PC-3 (cell line): ENCODE measurements at regions not wholly inside any gene's neighbourhood (a gene's known extent, or its start where the extent isn't known, plus 50 kb on each side); places are given as distances from the start of the nearest gene placed in this dataset.

Experiments
- EZH2 ChIP-seq: fragments of 300-600 bp; sonication (generic); IDR thresholded peaks from one replicate; pipeline ENCODE4 v1.6.1; 2017; ENCODE audit warnings: antibody characterized with exemption, mild to moderate bottlenecking, low read length; ENCODE audit not compliant: unreplicated experiment
- TF ChIP-seq, protein P1 (sequence below): fragments of 300-600 bp; sonication (generic); conservative IDR thresholded peaks from 2 replicates; pipeline ENCODE4 v1.5.1; 2017; ENCODE audit warnings: antibody characterized with exemption, low read depth, mild to moderate bottlenecking, low read length

DNA sequence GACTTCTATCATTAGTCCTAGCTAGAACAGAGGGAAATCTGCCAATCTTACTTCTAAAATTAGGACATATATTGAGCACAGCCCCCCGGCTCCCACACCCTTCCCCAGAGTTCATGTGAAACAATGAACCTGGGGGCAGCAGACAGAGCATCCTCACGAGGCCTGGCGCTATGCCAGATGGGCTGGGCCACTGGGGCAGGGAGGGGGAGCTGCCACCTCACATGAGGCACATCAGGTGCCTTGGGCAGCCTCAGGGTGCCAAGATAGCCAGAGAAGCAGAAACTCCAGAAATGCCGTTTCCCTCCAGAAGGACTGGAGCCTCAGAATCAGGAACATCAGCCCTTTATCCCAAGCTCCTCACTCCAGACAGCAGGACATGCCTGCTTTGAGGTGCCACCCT is 92.8 kb upstream of the LANCL2 start:
- TF ChIP-seq, protein P1, sequence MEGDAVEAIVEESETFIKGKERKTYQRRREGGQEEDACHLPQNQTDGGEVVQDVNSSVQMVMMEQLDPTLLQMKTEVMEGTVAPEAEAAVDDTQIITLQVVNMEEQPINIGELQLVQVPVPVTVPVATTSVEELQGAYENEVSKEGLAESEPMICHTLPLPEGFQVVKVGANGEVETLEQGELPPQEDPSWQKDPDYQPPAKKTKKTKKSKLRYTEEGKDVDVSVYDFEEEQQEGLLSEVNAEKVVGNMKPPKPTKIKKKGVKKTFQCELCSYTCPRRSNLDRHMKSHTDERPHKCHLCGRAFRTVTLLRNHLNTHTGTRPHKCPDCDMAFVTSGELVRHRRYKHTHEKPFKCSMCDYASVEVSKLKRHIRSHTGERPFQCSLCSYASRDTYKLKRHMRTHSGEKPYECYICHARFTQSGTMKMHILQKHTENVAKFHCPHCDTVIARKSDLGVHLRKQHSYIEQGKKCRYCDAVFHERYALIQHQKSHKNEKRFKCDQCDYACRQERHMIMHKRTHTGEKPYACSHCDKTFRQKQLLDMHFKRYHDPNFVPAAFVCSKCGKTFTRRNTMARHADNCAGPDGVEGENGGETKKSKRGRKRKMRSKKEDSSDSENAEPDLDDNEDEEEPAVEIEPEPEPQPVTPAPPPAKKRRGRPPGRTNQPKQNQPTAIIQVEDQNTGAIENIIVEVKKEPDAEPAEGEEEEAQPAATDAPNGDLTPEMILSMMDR: no peak
- TF ChIP-seq EZH2: no peak
